K562 (cell line): ENCODE measurements at regions not wholly inside any gene's neighbourhood (a gene's known extent, or its start where the extent isn't known, plus 50 kb on each side); places are given as distances from the start of the nearest gene placed in this dataset.

ENCODE experiments used
- ATAC-seq: fragments of 200-7000 bp; cut with Tn5 transposase; 3 replicates; pipeline ENCODE4 v1.9.1; 2020; ENCODE audit warnings: moderate library complexity
- BruUV-seq: library from RNA; stranded (reverse); fragments of 400-500 nt; replicated peaks from 2 replicates; lab custom pipeline; 2021; lab: Mats Ljungman, UMichigan
- CTCF ChIA-PET: fragments of 300-600 bp; formaldehyde crosslinking; extraction: SDS; loops from one replicate; lab custom pipeline; 2021; ENCODE audit warnings: low intra/inter-chr PET ratio; lab: Yijun Ruan, JAX
- POLR2A ChIA-PET: fragments of 300-600, 350-650 bp; sonication (Branson Sonifier 250); formaldehyde crosslinking; extraction: SDS; loops from one replicate; lab custom pipeline; 2021; ENCODE audit warnings: antibody characterized with exemption, inconsistent platforms; lab: Yijun Ruan, JAX
- DNase-seq, 4 experiments: peaks; one replicate each; pipeline versions ENCODE4 v3.0.0 to v3.0.0-alpha.2; 2011 to 2018; ENCODE audit warnings: low spot score in 3 of 4, mixed read lengths in 3 of 4; ENCODE audit errors: extremely low read depth in 1 of 4
- FAIRE-seq: peaks from 2 replicates; lab custom pipeline; 2011; peaks lifted over from hg19 to GRCh38; lab: Jason Lieb, UNC
- H2AFZ ChIP-seq: 2 replicates; pipeline ENCODE4 v1.6.0; 2011; ENCODE audit warnings: low read depth, low read length, control low read depth, inconsistent platforms
- H3K27ac ChIP-seq: fragments of 200-600 bp; 3 replicates; pipeline ENCODE4 v1.8.0; 2011; ENCODE audit warnings: low read depth, mild to moderate bottlenecking, control low read depth, inconsistent platforms, low read length, moderate library complexity, mixed read lengths; ENCODE audit errors: extremely low read depth
- H3K27me3 ChIP-seq, 2 experiments: fragments of 300-600 bp in 1 of 2; 2 replicates in 1 of 2; 3 replicates in 1 of 2; pipeline versions ENCODE4 v1.6.0 to v1.8.0; 2011; ENCODE audit warnings: inconsistent platforms in 2 of 2, low read length in 2 of 2, mild to moderate bottlenecking in 1 of 2, mixed read lengths in 1 of 2, moderate library complexity in 1 of 2; ENCODE audit not compliant: control insufficient read depth in 2 of 2, insufficient read depth in 2 of 2
- H3K36me3 ChIP-seq: fragments of 300-600 bp; 3 replicates; pipeline ENCODE4 v1.8.0; 2011; ENCODE audit warnings: mild to moderate bottlenecking, low read length, inconsistent platforms; ENCODE audit not compliant: control insufficient read depth, insufficient read depth
- H3K4me1 ChIP-seq, 2 experiments: fragments of 200-600 bp in 1 of 2; replicated peaks in 1 of 2; 2 replicates in 1 of 2; 3 replicates in 1 of 2; pipeline versions ENCODE4 v1.5.1 to v1.8.0; 2011; ENCODE audit warnings: inconsistent platforms in 2 of 2, low read length in 2 of 2, mild to moderate bottlenecking in 1 of 2, mixed read lengths in 1 of 2, moderate library complexity in 1 of 2; ENCODE audit not compliant: control insufficient read depth in 2 of 2, insufficient read depth in 2 of 2
- H3K4me2 ChIP-seq: 2 replicates; pipeline ENCODE4 v1.6.1; 2011; ENCODE audit warnings: low read length, control low read depth, inconsistent platforms, mixed read lengths; ENCODE audit not compliant: insufficient read depth
- H3K4me3 ChIP-seq: fragments of 200-600 bp; sonication (generic), shearing (Covaris generic); 2 replicates; pipeline ENCODE4 v1.5.1; 2016; ENCODE audit warnings: control low read depth, inconsistent platforms
- H3K79me2 ChIP-seq: fragments of 200-600 bp; 3 replicates; pipeline ENCODE4 v1.8.0; 2011; ENCODE audit warnings: low read length, inconsistent platforms; ENCODE audit not compliant: control insufficient read depth, insufficient read depth
- H3K9ac ChIP-seq, 2 experiments: 2 replicates each; pipeline versions ENCODE4 v1.6.0 to v1.6.1; 2011; ENCODE audit warnings: low read depth in 2 of 2, low read length in 2 of 2, control low read depth in 1 of 2, inconsistent platforms in 1 of 2, mild to moderate bottlenecking in 1 of 2, mixed read lengths in 1 of 2; ENCODE audit not compliant: insufficient read depth in 1 of 2
- H3K9me1 ChIP-seq: one replicate; pipeline ENCODE4 v1.6.0; 2011; ENCODE audit warnings: inconsistent platforms, mild to moderate bottlenecking, low read length, moderate library complexity; ENCODE audit not compliant: control insufficient read depth, insufficient read depth
- H3K9me3 ChIP-seq: replicated peaks from 2 replicates; pipeline ENCODE4 v1.5.1; 2011; ENCODE audit warnings: low read depth, low read length, inconsistent platforms; ENCODE audit not compliant: control insufficient read depth, insufficient read depth
- H4K20me1 ChIP-seq: replicated peaks from 2 replicates; pipeline ENCODE4 v1.6.1; 2011; ENCODE audit warnings: low read length, inconsistent platforms, mixed read lengths; ENCODE audit not compliant: control insufficient read depth, insufficient read depth
- ATF4 ChIP-seq: fragments of 450-650 bp; formaldehyde crosslinking; IDR thresholded peaks from 2 replicates; pipeline ENCODE4 v1.4.0; 2022; ENCODE audit warnings: mild to moderate bottlenecking, moderate library complexity
- CC2D1A ChIP-seq: fragments of 450-650 bp; IDR thresholded peaks from 2 replicates; pipeline ENCODE4 v1.6.1; 2017; ENCODE audit warnings: mild to moderate bottlenecking
- CGGBP1 ChIP-seq: fragments of 250-450 bp; sonication (Bioruptor Pico); IDR thresholded peaks from 2 replicates; pipeline ENCODE4 v1.9.0; 2021; ENCODE audit warnings: mild to moderate bottlenecking
- CREM ChIP-seq: IDR thresholded peaks from 2 replicates; pipeline ENCODE4 v1.6.1; 2014; ENCODE audit warnings: antibody characterized with exemption, low read depth
- DIDO1 ChIP-seq: fragments of 450-650 bp; IDR thresholded peaks from 2 replicates; pipeline ENCODE4 v1.6.1; 2016; ENCODE audit warnings: low read depth, missing biosample characterization, missing genetic modification characterization
- MAX ChIP-seq: sonication (generic); formaldehyde crosslinking; IDR thresholded peaks from 2 replicates; pipeline ENCODE4 v1.9.0; 2022; ENCODE audit warnings: mild to moderate bottlenecking, missing genetic modification reagents
- NFE2 ChIP-seq: IDR thresholded peaks from 2 replicates; pipeline ENCODE4 v1.6.1; 2014; ENCODE audit warnings: antibody characterized with exemption, low read depth
- POLR2G ChIP-seq: fragments of 200-400 bp; formaldehyde crosslinking; IDR thresholded peaks from 2 replicates; pipeline ENCODE4 v1.6.1; 2017; ENCODE audit warnings: low read depth, mild to moderate bottlenecking, antibody characterized with exemption, low read length, moderate library complexity
- RBM15 ChIP-seq: fragments of 200-400 bp; formaldehyde crosslinking; IDR thresholded peaks from 2 replicates; pipeline ENCODE4 v1.6.1; 2018; ENCODE audit warnings: mild to moderate bottlenecking, low read length, moderate library complexity; ENCODE audit not compliant: insufficient read depth
- RREB1 ChIP-seq: fragments of 250-450 bp; sonication (Bioruptor Pico); IDR thresholded peaks from 2 replicates; pipeline ENCODE4 v1.4.0; 2020
- SIN3A ChIP-seq, 2 experiments: fragments of 150-350 bp in 1 of 2; IDR thresholded peaks; 2 replicates each; pipeline ENCODE4 v1.6.1; 2011 to 2016; ENCODE audit warnings: borderline replicate concordance in 2 of 2, low read depth in 2 of 2, low read length in 2 of 2, mild to moderate bottlenecking in 2 of 2, moderate library complexity in 2 of 2; ENCODE audit not compliant: control insufficient read depth in 1 of 2
- SMARCA4 ChIP-seq: fragments of 450-650 bp; IDR thresholded peaks from 2 replicates; pipeline ENCODE4 v1.6.1; 2016
- SP1 ChIP-seq: sonication (generic); formaldehyde crosslinking; IDR thresholded peaks from 2 replicates; pipeline ENCODE4 v1.8.1; 2022; ENCODE audit warnings: mild to moderate bottlenecking, missing genetic modification reagents
- SRSF1 ChIP-seq: fragments of 200-400 bp; formaldehyde crosslinking; IDR thresholded peaks from 2 replicates; pipeline ENCODE4 v1.6.1; 2017; ENCODE audit warnings: mild to moderate bottlenecking, low read depth, low read length, moderate library complexity
- STAG1 ChIP-seq: sonication (generic); formaldehyde crosslinking; IDR thresholded peaks from 2 replicates; pipeline ENCODE4 v1.5.0; 2020; ENCODE audit warnings: missing genetic modification reagents, borderline replicate concordance
- TRIM24 ChIP-seq, 2 experiments: fragments of 450-650 bp; IDR thresholded peaks; 2 replicates each; pipeline ENCODE4 v1.6.1; 2016
- ZNF274 ChIP-seq: IDR thresholded peaks from 2 replicates; pipeline ENCODE4 v1.6.1; 2011; ENCODE audit warnings: low read depth, mild to moderate bottlenecking, low read length, moderate library complexity, borderline replicate concordance
- WGBS: fragments of 100-300 bp; shearing (Covaris generic); methylation state at CpG from one replicate; pipeline ENCODE4 v1.1.6; 2016; ENCODE audit warnings: low coverage, mixed read lengths; ENCODE audit not compliant: insufficient coverage; ENCODE audit errors: missing lambda C conversion rate; 5-methylcytosine and 5-hydroxymethylcytosine counted together
- in situ Hi-C: fragments of 300-500 bp; cut with MboI; formaldehyde crosslinking; loops from 4 replicates; pipeline ENCODE4 v1.15.0; 2018; ENCODE audit warnings: inconsistent platforms, mixed read lengths
- intact Hi-C: fragments of 100-400 bp; cut with micrococcal nuclease; formaldehyde crosslinking; loops from 2 replicates; pipeline ENCODE4 v1.14.2; 2022

GRCh38 chr13:78712831-78713230 is 53.9 kb upstream of the OBI1 start:
- FAIRE-seq, result no peak
- no TSS peak for BruUV-seq
- no peak overlapping the region for H3K4me3 ChIP-seq
- ChIA-PET CTCF (no interaction called here), POLR2A (no interaction called here)
- TF ChIP-seq SP1 (no peak), ATF4 (CRISPR knock-in tag) (no peak), CGGBP1 (CRISPR knock-in tag) (no peak), DIDO1 (tag) (no peak), ZNF274 (no peak), TRIM24 (IDR thresholded peaks at IDR 0.05) (no peak), RBM15 (no peak), MAX (CRISPR knock-in tag) (no peak), STAG1 (no peak), RREB1 (CRISPR knock-in tag) (no peak), SMARCA4 (no peak), SIN3A (IDR thresholded peaks at IDR 0.05; ENCODE audit: borderline replicate concordance in 2 of 2, control insufficient read depth in 1 of 2, low read depth in 2 of 2, low read length in 2 of 2) (no peak), SRSF1 (no peak), POLR2G (no peak), CREM (no peak), NFE2 (no peak), CC2D1A (no peak)
- no peaks in the 10 kb centered on the region for H3K9me1 ChIP-seq
- 8% methylated on average over 2 of the region's 4 CpGs for WGBS
- in situ Hi-C loops (no loop called here), intact Hi-C loops (no loop called here)
- no peak overlapping the region for H3K27ac ChIP-seq
- H3K79me2 ChIP-seq, result no peaks in the 10 kb centered on the region
- H3K27me3 ChIP-seq, result no peaks in the 10 kb centered on the region
- H3K36me3 ChIP-seq, result no peaks in the 10 kb centered on the region
- no peak overlapping the region for H2AFZ ChIP-seq
- H3K4me2 ChIP-seq, result no peak overlapping the region
- no peak overlapping the region for H3K9ac ChIP-seq
- H3K9me3 ChIP-seq, result no peaks in the 10 kb centered on the region
- ATAC-seq, result no peak
- H3K4me1 ChIP-seq, result no peaks in the 10 kb centered on the region
- no peak for DNase-seq
- H4K20me1 ChIP-seq, result no peaks in the 10 kb centered on the region
